Thyroid gland (tissue), 4 donors: ENCODE measurements at regions not wholly inside any gene's neighbourhood (a gene's known extent, or its start where the extent isn't known, plus 50 kb on each side); places are given as distances from the start of the nearest gene placed in this dataset.

Experiments
- CTCF ChIP-seq, 6 experiments: fragments of 200-600 bp in 3 of 6; fragments of 450-650 bp in 3 of 6; sonication (generic) in 3 of 6; IDR thresholded peaks; one replicate each; pipeline ENCODE4 v1.5.1; 2016 to 2019; ENCODE audit warnings: antibody characterized with exemption in 6 of 6, mild to moderate bottlenecking in 2 of 6, inconsistent platforms in 1 of 6, moderate library complexity in 1 of 6
- POLR2A ChIP-seq, 2 donors: fragments of 450-650 bp; IDR thresholded peaks; one replicate each; pipeline ENCODE4 v1.6.1; 2017; ENCODE audit warnings: antibody characterized with exemption in 2 of 2, mild to moderate bottlenecking in 2 of 2, moderate library complexity in 1 of 2

GRCh38 chr3:72336821-72337479, 511.3 kb downstream of the SHQ1 start:
- no peak for TF ChIP-seq CTCF (IDR thresholded peaks at IDR 0.05)
- TF ChIP-seq POLR2A (IDR thresholded peaks at IDR 0.05): no peak
